GM19328 (cell line): ENCODE measurements at regions not wholly inside any gene's neighbourhood (a gene's known extent, or its start where the extent isn't known, plus 50 kb on each side); places are given as distances from the start of the nearest gene placed in this dataset.
"Not testable (repeated sequence)": the region's sequence is repeated elsewhere in the genome, so short reads cannot be mapped to it uniquely, and the experiment has no call there.

Experiments
- ATAC-seq: cut with Tn5 transposase; IDR thresholded peaks from one replicate; pipeline ENCODE4 v1.9.1; 2021; ENCODE audit warnings: mild to moderate bottlenecking, moderate library complexity; ENCODE audit not compliant: unreplicated experiment

GRCh38 chrX:101823236-101823635 lies 108.6 kb downstream of the ZMAT1 start:
- ATAC-seq = no peak

GRCh38 chrX:101817739-101818138 lies 114.1 kb downstream of the ZMAT1 start:
- ATAC-seq = not testable (repeated sequence)

DNA sequence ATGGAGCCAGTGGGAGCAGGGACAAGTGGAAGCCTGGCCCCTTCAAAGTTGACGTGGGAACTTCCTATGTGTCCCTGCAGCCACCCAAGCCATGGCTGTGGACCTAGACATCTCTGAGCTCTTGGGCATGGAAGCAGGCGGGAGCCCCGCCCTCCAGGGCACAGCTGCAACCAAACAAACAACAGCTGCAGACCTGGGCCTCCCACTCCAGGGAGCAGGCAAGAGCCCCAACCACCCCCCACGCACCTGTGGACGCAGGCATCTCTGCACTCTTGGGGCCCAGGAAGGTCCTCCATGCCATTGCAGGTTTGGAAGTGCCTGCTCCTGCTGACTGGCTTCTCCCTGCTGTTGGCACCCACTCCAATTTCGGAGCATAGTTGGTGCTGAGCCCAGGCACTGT lies 118.6 kb downstream of the ZMAT1 start:
- no peak for ATAC-seq

GRCh38 chrX:101803451-101803850 lies 128.4 kb downstream of the ZMAT1 start:
- no peak for ATAC-seq

GRCh38 chrX:101799387-101799786 lies 132.4 kb downstream of the ZMAT1 start:
- ATAC-seq = peak; percentile 99

DNA sequence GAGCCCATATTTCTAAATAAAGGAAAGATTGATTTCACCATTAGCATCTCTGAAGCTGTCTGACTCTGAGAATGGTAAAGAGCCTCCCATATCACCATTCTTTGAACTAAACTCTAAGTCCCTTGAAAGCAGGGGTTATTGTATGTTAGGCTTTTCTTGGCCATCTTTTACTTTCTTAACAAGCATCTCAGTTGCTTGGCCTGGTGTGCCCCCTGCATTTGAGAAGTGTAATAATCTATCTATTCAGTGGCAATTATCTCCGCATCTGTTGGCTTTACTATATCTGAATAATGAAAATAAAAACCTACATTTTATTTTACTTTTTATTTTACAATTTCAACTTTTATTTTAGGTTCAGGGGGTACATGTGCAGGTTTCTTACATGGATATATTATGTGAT lies 128.3 kb upstream of the ARMCX2 start:
- ATAC-seq = no peak

- no peak for ATAC-seq
These were observed 125.5 kb upstream of the ARMCX2 start for GRCh38 chrX:101785142-101785541.

GRCh38 chrX:101780421-101780820 lies 120.8 kb upstream of the ARMCX2 start:
- not testable (repeated sequence) for ATAC-seq

DNA sequence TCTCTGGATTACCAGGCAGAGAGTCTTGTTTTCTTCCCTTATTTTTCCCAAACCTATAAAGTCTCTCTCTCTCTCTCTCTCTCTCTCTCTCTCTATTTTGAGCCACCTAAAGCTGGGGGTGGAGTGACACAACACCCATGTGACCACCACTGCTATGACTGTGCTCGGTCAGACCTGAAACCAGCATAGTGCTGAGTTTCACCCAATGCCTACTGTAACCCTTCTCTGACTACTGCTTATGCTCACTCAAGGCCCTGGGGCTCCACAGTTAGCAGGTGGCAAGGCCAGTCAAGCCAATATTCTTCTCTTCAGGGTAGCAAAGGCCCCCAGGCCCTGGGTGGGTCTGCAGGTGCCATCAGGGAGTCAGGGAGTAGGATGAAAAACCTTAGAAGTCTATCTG lies 114.7 kb upstream of the ARMCX2 start:
- peak; percentile 99 for ATAC-seq

DNA sequence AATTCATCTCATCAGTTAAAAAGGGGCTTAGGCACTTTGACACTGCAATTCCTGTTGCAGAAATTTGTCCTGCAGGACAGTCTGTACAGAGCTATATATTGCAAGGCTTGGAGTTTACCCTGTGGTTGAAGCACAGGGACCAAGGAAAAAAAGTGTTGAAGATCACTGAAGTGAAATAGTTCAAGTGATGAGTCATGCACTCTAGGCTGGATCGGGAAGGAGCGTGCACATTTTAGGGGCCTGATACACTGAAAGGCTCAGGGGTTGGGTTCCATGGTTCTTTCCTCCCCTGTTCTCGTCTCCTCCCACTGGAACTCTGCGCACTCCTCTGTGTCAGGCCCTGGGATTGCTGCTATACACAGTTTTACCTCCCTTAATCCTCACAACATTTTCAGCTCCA lies 104.9 kb upstream of the ARMCX2 start:
- no peak for ATAC-seq

DNA sequence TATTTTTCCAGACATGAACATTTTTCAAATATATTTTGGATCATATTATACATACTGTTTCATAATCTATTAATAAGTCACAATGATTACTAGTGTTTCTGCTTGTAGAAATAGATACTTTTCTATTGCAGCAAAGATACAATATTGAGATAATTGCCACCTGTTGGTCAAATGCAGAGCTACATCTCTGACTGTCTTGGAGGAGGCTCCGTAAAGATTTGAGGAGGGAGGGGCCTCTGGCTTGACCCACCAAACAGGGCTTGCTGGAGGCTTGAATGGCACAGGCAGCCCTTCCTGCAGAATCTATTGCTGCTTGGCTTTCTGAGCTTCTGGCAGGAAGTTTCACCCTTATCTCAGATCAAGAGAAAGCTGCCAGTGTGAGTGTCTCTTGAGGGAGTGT lies 99.3 kb upstream of the ARMCX2 start:
- no peak for ATAC-seq

DNA sequence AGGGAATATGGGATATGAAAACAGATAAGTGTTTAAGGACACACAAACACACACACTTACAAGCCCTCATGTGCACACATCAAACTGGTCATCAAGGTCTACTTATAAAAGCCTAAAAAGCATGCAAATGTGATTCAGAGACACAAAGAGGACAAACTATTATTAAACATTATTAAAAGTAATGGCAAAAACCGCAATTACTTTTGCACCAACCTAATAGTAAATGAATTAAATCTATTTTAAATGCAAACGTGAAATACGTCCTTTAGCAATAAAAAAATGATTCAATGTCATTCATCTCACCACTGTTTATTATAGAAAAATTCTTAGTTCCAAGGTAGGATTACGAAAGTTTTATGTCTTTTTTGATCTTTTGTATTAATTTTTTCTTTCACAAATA lies 91.1 kb upstream of the ARMCX2 start:
- ATAC-seq = no peak

DNA sequence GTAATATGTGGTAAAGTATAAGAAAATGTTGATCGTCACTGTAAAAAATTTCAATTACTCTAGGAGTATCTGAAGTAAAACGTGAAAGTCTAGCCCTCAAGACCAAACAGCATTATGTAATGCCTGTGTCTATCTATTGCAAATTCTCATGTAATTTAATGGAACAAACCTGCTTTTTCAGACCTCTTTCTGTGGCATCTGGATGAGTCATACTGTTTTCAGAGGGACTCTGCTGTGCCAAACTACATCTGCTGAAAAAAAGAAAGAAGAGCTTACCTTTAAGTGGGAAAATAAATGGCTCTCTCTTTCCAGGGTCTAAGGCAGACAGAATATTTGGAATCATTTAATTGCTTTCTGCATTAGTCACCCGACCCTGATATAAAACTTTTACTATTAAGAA lies 89.8 kb upstream of the ARMCX2 start:
- no peak for ATAC-seq

DNA sequence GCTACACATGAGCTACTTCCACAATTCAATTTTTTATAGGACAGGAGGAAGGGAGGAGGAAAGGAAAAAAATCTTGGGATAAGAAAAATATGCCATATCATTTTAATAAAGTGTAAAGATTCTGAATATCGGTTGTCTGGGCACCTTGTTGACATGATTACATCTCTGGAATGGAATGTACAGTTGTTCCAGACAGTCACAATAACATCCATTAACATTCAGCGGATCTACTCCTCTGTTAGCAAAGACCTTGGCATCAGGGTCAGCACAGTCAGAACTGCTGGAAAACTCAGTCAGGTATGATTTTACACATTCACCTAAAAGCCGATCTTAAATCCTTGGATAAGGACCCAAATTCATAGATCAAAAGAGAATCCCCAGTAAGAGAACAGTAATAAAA lies 85.4 kb upstream of the ARMCX2 start:
- no peak for ATAC-seq

DNA sequence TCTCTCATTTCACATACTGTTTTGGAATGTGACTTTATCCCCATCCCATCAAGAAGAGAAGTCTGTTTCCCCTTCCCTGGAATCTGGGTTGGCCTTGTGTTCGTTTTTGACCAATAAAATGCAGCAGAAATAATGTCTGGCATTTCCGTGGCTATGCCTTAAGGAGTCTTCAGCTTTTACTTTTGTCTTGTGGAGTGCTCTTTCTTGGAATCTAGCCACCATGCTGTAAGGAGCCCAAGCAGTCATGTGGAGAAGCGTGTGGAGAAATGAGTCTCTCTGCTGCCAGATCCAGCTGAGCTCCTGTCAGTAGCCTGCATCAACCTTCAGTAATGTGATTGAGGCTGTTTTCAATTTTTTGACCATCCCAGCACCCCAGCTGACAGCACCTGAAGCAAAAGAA lies 84.4 kb upstream of the ARMCX2 start:
- no peak for ATAC-seq

GRCh38 chrX:101740642-101741041 lies 81.0 kb upstream of the ARMCX2 start:
- no peak for ATAC-seq

DNA sequence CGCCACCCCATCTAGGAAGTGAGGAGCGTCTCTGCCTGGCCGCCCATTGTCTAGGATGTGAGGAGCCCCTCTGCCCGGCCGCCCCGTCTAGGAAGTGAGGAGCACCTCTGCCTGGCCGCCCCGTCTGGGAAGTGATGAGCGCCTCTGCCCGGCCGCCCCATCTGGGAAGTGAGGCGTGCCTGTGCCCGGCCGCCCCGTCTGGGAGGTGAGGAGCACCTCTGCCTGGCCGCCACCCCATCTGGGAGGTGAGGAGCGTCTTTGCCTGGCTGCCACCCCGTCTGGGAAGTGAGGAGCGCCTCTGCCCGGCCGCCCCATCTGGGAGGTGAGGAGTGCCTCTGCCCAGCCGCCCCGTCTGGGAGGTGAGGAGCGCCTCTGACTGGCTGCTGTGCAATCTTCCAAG lies 79.2 kb upstream of the ARMCX2 start:
- not testable (repeated sequence) for ATAC-seq

- ATAC-seq = not testable (repeated sequence)
These were observed 78.8 kb upstream of the ARMCX2 start for GRCh38 chrX:101738411-101738810.

DNA sequence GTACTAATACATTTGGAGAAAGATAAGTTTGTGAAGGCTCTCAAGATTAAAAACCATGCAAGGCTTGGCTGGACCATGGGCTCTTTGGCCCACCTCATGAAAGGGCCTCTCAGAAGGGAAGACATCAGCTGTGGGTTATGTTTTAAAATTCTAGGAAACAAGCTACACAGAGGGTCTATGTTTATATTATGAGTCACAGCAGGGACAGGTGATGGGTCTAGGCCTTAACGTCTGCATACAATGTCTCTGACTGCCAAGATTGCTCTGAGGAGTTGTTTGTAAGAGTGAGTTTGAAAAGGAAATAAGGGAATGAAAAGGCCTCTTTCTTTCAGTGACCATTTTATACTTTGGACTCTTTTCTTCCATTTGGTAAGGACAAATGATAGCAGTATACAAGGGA lies 77.0 kb upstream of the ARMCX2 start:
- no peak for ATAC-seq

- ATAC-seq = no peak
These were observed 73.2 kb upstream of the ARMCX2 start for GRCh38 chrX:101732870-101733269.

DNA sequence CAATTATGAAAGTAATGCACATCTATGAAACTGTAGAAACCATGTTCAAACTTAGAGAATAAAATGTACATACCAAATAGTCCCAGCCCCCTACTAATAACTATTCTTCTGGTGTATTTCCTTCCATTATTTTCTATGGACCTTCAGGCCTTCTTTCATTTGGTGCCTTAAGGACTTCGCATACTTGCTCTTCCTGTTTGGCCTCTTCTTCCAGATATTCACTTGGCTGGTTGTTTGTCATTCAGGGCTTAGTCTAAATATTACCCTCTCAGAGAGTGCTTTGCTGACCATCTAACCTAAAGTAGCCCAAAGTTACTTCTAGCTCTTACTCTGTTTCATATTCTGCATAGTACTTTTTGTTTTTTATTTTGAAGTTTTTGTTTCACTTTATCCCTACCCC lies 70.3 kb upstream of the ARMCX2 start:
- no peak for ATAC-seq
